ENCODE measurements at regions not wholly inside any gene's neighbourhood (a gene's known extent, or its start where the extent isn't known, plus 50 kb on each side); places are given as distances from the start of the nearest gene placed in this dataset.

GRCh38 chr12:98151984-98152383 is 363.4 kb upstream of the TMPO start:
- DNase-seq: no peak

DNA sequence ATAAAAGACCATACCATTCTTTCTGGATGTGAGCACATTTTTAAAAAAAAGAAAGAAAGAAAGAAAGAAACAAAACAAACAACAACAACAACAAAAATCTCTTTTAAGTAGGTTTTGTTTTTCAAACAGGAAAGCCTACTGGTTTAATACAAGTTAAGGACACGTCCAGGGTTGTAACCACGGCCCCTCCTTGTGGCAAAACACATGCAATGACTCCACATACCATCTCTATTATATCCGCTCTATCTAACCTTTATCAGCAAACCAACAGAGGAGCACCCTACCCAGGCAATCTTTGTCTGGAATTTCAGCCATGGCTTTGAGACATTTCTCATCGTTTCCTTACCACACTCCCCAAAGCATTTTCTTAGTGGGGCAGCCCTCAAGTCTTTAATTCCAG is 360.5 kb upstream of the TMPO start:
- peak; percentile 18 for DNase-seq

GRCh38 chr12:98156697-98157096 is 358.7 kb upstream of the TMPO start:
- DNase-seq: no peak

DNA sequence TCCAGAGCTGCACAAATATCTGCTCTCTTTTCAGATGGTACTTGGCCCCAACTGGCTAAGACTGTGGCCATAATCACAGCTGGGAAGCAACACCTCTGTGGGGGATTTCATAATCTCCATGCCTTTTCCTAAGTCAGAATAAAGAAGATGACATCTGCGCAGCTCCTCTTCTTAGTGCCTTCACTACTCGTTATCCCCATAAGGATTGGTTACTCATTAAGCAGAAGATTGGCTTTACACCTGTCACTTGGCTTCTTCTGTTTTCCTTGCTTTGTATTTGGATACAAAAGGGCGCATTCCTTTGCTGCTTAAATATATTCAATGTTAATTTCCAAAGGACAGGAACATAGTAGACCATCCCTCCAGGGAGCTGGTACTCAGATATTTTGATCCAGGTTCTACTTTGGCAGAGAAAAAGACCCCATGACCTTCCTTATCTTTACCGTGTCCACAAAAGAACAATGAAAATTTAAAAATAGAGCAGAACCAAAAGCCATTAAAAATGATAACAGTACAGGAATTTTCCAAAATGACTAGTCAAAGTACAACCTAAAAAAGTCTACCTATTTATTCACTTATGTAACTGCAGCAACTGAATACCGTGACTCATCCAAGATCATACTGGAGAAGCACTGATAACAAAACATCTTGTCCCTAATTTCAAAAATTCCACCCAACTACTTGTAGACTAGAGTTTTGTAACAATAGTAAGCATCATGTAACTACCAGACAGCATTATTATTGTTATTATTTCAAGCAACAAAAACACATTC is 352.3 kb upstream of the TMPO start:
- DNase-seq: no peak

DNA sequence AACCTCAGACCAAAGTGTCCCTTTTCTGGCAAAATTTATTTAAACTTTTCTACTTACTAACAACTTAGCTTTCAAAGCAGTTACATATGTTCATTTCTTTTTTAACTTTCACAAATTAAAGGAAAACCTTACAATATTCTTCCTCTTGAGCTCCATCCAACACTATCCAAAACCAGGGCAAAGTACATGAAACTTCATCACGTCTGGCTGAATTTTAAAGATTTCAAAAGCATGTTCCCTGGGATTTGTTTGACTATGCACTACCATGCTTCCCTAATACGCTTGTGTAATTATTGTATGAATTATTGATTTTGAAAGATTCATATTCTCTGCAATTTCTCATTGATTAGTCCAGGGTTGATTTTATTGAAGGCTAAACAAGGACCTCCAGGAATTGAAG is 343.1 kb upstream of the TMPO start:
- DNase-seq: no peak

DNA sequence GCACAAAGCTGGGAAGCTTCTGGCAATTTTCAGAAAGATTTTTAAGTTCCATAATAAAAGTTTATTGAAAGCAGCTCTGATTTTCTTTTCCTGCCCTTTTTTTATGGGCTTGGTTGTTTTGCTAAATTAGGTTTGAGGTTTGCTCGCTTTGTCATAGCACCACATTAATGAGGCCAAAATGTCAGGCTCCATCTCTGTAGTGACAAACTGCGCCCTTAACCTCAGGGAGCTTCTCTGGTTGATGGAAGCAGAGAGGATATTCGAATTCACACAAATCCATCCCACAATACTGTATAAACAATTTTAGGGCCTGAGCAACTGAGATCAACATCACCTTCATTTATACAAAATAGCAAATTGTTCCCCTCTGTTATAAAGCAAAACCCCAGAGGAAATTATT is 342.6 kb upstream of the TMPO start:
- no peak for DNase-seq

DNA sequence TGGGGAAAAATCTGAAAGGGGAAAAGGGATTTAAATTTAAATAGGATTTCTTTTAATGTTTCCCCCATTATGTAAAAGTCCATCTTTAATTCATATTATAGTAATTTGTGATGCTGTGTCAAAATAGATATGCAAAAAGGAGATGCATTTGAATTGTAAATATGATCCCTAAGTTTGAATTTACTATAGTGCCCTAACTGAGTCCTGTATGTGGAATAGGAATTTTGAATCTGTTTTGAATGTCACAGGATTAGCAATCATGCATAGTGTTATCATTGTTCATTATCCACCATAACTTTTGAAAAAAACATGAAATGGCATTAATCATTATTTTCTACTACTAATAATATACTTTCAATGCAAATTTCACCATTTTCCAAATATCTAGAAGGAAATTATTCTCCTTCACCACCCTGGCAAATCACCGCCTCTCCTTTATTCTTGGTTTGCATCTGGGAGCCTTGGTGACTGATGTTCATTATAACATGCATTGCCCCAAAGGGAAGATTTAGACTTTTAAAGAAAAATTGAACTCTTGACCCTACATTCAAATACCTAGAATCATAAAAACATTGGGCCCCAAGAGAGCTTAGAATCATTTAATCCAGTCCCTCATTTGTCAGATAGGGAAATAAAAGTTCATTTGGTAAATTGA is 341.5 kb upstream of the TMPO start:
- DNase-seq: no peak

GRCh38 chr12:98174428-98174809 is 341.0 kb upstream of the TMPO start:
- no peak for DNase-seq

DNA sequence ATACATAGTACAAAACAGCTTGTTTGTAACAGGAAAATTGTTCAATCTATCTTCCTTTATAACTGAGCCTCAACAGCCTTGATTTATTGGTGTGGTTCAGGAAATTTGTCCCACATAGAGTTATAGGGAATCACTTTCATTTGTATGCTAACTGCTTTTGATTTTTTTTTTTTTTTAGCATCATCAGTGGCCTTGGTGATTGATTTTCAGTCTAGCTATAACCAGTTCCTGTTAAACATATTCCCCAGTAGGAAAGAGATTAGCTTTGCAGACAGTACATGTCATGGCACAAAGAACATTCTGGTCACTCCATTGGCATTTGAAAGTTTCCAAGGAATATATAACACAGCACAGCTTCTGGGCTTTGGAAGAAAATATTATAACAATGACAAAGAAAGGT is 337.3 kb upstream of the TMPO start:
- DNase-seq: no peak

GRCh38 chr12:98179151-98179550 is 336.2 kb upstream of the TMPO start:
- no peak for DNase-seq

DNA sequence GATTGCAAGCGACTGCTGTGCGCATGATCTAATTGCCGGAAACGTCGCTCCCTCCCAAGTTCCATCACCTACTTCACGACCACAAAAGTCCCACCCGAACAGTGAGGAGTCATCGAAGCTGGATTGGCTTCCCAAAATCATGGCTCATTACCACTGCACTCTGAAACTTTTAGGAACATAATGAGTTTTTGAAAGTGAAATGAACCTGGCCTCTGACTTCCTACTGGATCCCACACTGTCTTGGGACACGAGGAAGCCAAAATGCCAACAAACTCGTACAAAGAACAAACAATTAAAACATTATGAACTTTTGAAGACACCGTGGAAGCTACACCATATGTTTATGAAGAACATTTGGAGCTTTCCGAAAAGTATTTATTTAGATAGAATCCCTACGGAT is 334.8 kb upstream of the TMPO start:
- DNase-seq: no peak

GRCh38 chr12:98182821-98183220 is 332.6 kb upstream of the TMPO start:
- DNase-seq: no peak

DNA sequence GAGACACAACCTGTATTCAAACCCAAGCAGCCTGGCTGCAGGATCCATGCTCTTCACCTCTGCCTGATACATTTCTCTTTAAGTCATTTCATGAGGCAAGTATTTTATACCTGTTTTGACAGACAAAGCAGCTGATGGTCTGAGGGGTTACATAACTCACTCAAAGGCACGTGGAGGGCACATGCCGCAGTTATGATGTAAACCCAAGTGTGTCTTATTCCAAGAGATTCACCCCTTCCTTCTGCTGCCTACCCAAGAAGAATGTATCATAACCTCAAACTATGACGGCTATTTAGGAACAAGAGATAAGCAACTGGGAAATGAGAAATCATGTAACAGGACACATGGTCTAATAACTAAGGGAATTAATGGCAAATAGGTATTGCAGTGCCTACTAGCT is 329.8 kb upstream of the TMPO start:
- no peak for DNase-seq

DNA sequence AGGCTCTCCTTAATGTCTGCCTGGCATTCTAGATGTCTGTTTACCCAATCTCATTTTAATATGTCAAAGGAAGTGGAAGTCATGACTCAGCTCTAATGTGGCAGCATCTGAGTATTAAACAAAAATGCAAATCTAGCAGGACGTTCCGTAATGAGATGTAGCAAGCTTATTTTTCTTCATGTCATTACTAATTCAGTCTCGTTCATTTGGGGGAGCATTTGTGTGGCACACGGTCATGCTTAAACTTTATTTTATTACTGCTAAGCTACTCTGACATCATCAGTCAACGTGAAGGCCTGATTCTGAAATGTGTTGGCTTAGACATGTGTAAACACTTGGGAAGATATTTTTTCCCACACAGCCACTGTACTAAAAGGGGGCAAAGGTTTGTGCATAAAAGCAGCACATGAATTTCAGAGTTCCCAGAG is 326.7 kb upstream of the TMPO start:
- peak; percentile 5 for DNase-seq

DNA sequence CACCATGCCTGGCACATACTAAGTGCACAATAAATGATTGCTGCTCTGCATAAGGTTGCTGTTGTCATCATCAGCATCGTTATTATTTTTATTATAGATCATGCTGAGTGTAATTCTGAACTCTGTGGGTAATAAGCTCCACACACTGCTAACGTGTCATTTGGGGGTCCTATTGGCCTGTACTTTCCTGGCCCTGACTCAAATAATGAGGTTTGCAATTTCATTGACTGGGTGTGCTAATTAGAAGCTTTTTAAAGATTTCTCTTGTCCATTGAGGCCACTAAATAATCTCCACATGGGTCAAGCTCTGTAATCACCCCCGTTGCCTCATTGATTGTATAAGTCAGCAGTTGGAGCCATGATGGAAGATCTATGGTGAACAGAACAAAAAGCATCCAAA is 320.8 kb upstream of the TMPO start:
- DNase-seq: no peak

GRCh38 chr12:98198261-98198982 is 317.0 kb upstream of the TMPO start:
- DNase-seq: no peak

DNA sequence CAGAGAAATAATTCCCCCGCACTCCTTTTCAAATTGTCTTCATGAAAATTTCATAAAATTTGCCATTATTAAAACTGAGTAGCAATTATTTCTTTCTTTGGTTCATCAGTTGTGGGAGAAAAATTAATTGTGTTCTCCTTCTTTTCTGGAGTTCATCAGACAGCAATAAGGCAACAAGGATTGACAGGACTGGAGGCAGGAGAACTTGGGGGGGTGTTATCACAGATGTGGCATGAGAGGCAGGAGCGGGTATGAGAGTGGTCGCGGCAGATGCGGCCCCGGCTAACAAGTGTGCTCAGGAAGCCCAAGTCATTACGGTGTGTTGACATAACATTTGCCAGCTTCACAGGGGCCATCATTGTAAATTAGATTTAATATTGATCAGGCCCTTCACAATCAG is 306.6 kb upstream of the TMPO start:
- no peak for DNase-seq

DNA sequence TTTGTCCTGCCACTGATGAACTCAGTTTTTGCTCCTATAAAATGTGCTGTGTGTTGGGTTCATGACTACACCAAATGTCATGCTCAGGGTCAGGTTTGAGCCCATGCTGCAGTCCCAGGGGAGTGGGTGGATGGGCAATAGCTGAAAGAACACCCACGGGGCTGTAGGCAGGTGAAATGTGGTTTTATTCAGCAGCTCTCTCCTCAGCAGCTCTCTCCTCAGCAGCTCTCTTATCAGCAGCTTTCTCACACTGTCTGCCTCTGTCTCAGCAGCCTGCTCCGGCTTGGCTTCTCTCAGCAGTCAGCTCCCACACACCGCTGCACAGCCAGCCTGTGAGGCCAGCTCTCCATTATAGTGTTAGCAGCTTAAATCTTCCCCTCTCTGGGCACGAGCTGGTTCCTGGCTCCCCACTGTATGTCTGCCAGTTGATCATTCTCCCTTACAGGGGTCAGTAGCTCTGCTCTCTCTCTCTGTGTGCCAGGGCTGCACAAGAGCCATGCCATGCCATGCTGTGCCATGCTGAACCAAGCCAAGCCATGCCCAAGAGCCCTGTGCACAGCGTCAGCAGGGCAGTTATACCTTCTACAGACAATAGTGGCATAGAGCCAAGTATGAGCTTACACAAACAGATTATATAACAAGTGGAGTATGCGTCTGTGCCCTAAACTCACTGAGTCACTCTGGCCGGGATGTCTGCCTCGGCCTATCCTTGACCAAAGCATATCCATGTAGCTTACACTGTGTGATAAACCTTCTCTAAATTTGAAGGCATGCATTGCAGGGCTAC is 303.3 kb upstream of the TMPO start:
- no peak for DNase-seq

- DNase-seq: no peak
These were observed 301.8 kb upstream of the TMPO start for GRCh38 chr12:98213556-98213955.

GRCh38 chr12:98217257-98217656 is 298.1 kb upstream of the TMPO start:
- DNase-seq: no peak

- no peak for DNase-seq
These were observed 294.8 kb upstream of the TMPO start for GRCh38 chr12:98220636-98221035.

GRCh38 chr12:98221243-98221808 is 294.1 kb upstream of the TMPO start:
- no peak for DNase-seq

- no peak for DNase-seq
These were observed 293.3 kb upstream of the TMPO start for GRCh38 chr12:98222135-98222534.

Measured in hematopoietic multipotent progenitor cell treated with erythropoietin and hydrocortisone succinate and interleukin-3 and kit ligand, for 6 days (in vitro differentiated cells).